TTC549 (cell line): ENCODE measurements at regions not wholly inside any gene's neighbourhood (a gene's known extent, or its start where the extent isn't known, plus 50 kb on each side); places are given as distances from the start of the nearest gene placed in this dataset.
"Not testable (repeated sequence)": the region's sequence is repeated elsewhere in the genome, so short reads cannot be mapped to it uniquely, and the experiment has no call there.

Source experiments
- FAIRE-seq: peaks from 2 replicates; lab custom pipeline; 2012; peaks lifted over from hg19 to GRCh38; lab: Jason Lieb, UNC

DNA sequence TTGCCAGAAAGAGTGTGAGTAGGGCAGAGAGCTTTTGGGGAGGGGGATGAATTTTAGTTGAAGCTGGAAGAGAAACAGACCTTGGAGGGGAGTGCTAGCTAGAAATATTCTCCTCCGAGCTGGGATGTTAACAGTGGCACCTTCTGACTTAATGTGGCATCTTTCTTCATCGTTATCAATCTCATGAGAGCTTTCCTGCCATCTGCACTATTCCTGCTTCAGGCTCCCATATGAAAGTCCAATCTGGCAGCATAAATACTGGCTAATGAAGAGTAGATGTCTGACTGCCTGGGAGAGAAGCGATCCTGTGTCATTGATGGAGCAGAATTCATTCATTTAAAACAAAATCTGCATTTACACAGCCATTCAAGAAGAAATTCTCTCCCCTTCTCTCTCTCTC is 284.5 kb downstream of the TMEM38B start:
- FAIRE-seq, result no peak

DNA sequence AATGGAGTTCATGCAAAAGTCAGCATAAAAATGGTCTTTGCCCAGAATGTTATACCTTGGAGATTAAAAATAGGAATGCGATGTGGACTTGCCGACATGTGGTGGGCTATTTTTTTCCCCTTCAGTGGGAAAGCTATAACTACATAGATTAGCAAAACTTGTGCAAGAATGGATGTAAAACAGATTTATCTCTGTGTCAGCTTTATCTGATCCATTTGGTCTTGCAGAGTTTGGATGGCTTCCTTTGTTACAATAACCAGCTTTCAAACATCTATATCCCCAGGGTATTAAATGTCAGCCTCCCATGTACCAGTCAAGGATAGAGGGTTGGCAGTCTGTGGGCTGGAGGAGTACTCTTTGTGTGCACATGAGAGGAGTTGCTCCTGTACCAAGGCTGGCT is 284.9 kb downstream of the TMEM38B start:
- no peak for FAIRE-seq

DNA sequence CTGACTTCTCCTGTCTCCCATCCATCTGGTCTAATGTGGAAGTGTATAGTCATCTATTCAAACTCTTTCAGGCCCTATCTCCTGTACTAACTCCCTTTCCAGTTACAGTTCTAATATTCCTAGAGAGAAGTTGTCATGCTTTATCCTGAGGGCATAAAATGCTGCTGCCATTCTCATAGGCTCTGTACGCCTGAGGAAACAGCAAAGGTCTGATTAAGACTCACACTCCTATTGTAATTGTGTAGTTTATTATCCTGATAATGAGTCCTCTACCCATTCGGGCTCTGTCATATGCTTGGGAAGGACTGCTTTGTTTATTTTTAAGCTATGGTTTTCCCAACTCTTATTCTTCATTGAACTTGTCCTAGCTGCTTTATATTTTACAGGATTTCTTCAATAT is 290.4 kb downstream of the TMEM38B start:
- FAIRE-seq, result no peak

DNA sequence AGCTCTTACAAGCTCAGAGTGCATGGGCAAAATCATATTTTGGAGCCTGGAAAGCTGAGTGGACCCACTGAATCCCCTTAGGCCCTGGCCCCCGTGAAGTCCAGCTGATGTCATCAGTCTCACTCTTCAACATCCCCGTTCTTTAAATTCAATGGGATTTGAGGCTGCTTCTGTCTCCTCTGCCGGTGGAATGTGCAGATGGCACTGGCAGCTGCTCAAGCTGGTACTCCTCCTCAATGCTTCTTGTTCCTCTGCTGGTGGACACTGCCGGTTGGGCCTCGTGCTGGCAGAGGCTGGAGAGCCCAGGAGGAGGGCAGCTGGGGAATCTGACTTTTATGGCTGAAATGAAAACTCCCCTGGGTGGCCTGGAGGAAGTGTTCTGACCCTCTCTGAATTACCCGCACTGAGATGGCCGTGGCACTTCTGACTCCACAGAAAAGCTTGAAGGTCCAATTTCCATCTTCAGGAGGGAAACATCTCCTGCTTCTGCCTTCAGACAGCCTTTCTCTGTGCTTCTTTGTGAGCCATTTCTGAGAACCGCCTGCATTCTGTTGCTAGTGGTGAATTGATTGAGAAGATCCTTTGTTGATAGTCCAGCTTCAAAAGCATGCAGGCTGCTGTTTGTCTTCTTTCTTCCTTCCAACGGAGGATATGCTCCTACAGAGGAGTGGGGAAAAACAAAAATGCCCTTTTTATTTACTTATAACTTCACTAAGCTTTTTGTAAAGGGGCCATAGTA is 298.9 kb downstream of the TMEM38B start:
- FAIRE-seq, result no peak

DNA sequence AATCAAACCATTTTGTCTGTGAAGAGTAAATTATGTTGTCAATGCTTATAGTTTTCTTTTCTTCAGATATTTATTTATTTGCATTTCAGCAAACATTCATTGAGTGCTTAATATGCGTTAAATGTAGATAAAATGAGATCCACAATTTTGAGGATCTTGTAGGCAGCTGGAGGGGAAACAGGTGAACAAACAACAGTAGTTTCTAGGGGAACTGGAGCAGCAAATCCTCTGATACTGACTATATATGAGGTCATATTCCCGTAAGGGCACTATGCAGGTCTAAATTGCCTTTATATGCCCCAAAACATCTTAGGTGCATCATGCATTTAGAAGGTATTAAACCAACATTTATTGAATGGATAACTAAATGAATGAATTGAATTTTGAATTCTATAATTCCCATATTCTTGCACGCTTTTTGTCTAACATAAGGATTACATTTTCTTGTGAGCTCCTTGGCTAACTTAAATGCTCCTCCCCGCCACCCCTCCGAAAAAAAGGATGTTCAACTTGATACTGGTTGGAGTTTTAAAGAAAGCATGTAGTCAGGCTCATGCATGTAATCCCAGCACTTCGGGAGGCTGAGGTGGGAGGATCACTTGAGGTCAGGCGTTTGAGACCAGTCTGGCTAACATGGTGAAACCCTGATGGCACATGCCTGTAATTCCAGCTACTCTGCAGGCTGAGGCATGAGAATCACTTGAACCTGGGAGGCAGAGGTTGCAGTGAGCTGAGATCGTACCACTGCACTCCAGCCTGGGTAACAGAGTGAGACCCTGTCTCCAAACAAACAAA is 299.8 kb downstream of the TMEM38B start:
- FAIRE-seq, result no peak

DNA sequence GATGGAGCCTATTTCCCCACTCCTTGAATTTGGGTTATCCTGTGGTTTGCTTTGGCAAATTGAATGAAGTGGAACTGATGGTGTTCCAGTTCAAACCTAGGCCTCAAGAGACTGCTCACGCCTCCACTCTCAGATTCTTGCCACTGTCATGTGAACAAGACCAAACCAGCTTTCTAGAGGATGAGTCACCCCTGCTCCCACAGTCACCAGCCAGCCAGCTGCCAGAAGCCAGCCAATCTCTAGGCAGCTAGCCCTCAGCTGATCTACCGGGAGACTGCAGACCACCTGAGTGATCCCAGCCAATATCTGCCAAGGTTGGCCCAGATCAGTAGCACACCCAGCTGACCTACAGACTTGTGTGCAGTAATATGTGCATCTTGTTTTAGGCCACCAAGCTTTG is 300.6 kb downstream of the TMEM38B start:
- no peak for FAIRE-seq

DNA sequence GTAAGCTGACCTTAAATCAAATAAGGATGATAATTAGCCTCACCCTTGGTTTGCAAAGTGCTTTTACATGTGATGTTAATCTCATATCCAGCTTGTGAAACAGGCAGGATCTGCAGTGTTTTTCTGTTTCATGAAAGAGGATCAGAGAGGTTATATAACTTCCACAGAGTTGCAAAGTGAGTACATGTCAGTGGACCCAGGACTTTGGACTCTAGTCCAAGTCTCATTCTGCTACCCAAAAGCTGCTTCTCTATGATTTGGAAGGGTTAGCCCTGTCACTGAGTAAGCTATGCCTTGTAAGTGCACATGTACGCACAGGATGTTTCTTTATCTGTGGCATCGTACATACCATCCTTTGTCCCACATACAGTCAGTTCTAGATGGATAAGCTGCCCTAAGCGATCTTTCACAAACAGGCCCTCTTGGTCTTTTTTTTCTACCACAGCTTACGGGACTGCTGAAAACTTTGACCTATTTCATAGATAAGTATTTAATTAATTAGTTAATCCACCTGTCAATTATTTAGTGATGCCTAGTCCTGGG is 322.9 kb downstream of the TMEM38B start:
- FAIRE-seq, result no peak

DNA sequence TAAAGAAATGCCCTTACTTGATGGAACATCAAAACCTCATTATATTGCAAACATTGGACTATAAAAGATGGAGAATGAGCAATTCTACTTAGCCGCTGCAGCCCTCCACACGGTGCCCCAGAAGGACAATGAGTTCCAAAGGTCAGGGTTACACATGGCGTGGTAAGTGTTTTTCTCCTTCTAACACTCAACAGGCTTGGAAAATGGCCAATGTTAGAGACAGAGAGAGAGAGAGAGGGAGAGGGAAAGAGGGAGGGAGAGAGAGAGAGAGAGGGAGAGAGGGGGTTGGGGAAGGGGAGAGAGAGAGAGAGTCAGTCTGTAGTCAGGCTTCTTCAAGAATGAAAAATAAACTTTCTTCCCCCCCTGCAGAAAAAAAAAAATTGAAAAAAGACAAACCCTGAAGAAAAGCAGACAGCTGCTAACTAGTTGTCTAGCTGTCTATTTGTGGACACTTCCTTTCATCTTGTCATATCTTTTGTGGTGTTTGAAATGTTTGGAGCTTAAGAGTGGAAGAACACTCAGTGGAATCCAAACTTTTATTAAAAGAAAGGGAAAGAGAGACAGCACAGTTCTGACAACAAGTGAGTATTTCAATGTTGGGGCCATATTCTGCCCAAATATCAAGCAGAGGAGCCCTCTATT is 324.8 kb downstream of the TMEM38B start:
- FAIRE-seq, result no peak

DNA sequence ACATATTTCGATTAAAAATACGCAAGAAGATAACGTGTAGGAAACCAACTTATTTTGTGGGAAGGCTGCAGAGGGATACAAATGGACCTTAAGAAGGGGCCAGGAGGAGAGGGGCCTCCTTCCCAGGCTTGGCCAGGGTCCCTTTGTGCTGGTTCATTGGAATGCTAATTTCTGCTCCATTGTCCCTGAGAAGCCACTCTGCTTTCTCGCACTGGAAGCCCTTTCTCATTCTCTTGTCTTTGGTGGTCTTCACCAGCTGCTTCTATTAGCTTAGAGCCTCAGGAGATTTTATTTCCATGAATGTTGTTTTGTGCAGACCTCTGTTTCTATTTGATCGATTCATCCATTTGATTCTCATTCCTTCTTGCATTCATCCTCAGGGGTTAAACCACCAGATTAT is 325.4 kb downstream of the TMEM38B start:
- no peak for FAIRE-seq

DNA sequence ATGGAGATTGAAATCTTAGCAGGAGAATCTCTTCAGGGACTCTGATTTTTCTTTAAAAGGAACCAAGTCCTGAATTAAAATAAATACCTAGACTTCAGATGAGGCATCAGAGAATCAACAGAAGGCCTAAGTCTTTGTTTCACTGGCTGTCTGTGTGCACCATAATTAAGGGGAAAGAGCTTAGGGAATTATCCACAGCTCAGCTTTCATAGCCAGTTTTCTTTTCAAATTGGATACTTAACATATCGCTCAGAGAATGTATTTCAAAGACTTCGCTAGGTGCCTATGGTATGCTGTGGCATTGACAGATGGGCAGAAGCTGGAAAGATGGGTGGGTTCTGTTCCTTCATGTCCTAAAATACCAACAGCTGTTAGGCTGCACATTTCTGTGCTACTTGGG is 325.8 kb downstream of the TMEM38B start:
- no peak for FAIRE-seq

DNA sequence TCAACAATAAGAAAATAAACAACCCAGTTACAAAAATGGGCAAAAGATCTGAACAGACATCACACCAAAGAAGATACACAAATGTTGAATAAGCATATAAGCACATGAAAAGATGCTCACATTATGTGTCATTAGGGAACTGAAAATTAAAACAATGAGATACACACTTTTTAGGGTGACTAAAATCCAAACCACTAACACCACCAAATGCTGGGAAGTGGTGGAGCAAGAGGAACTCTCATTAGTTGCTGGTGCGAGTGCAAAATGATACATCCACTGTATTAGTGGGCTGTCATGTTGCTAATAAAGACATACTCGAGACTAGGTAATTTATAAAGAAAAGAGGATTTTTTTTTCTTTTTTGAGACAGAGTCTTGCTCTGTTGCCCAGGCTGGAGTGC is 329.1 kb downstream of the TMEM38B start:
- FAIRE-seq, result no peak

DNA sequence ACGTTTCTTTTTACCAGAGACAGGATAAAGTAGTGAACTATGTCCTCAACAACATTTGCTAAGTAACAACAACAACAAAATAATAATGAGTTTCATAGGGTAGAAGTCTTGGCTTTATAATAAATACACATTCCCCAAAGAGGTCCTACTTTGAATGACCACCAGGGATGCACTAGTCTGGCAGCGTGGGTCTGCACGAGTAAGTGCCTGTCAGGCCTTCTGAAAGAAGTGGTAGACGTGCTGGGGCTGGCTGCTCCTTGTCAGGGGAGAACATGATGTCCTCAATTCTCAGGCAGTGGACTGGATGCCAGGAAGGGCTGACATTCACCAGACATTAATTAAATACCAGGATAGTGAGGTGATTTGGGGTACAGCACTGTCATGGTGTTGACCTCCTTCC is 331.1 kb downstream of the TMEM38B start:
- FAIRE-seq, result no peak

DNA sequence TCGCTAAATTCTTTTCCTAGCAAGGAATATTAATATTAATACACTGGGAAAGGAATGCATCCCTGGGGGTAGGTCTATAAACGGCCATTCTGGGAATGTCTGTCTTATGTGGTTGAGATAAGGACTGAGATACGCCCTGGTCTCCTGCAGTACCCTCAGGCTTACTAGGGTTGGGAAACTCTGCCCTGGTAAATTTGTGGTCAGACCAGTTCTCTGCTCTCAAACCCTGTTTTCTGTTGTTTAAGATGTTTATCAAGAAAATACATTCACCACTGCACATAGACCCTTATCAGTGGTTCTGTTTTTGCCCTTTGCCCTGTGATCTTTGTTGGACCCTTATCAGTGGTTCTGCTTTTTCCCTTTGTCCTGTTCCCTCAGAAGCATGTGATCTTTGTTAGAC is 335.8 kb downstream of the TMEM38B start:
- not testable (repeated sequence) for FAIRE-seq

DNA sequence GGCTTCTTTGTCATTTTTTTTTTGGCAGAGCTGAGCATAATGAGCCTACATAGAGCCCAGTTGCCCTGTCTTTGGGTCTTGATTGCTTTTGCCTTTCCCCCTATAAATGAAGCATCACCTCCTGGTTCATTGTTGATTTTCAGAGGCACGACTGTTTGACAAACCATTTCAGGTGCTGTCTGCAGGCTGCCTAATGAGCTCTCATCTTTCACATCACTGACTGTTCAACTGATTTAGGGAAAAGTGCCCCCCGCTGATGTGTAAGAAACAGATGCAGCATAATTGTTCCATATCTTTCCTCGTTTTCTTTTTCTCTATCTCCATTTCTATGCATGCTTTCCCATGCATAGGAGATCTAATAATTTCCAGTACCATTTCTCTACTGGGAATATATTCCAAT is 338.6 kb downstream of the TMEM38B start:
- FAIRE-seq, result no peak

DNA sequence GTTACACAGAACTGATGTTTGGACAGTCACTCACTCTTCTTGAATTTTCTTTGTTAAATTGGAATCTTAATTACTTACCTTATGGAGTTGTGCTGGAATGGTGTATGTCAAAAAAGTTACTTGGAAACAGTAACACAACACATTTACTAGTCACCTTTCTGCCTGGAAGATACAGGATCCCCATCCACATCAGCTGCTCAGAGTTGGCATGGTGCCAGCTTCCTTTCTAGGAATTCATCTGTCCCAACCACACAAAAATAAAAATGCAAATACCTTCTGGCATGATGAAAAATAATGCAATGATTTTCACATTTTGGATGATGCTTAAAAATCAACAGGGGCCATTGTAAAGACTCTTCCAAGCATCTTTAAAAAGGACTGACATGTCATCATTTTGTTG is 341.5 kb downstream of the TMEM38B start:
- FAIRE-seq, result no peak

DNA sequence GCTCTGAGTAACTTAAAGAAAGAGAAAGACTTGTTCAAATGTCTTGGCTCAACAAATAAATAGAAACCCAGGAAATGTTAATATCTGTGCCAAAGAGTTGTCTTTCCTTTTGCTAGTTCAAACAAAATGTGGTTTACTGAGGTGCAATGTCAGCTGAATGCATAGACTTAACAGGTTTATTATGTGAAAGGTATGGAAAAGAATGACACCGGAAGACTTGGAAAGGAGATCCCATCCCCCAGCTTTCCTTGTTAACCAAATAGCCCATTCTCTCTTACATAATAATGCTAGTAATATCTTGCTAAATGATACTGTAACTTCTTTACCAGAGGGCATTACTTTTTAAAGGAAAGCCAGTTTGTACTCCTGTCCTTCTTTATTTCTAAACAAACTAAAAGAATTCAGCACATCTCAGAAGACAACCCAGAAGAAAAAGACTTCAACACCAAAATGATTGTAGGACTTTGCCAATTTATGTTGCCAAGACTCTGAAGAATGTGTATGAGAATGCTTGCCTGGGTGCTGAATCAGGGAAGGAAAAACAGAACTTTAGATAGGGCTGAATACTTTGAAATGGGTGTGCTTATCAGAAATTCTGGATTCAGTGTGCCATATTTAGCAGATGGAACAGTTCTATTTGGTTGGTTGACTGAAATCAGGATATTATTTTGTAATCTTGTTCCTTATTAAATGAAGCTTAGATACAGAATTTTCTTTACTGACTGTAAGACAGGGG is 344.1 kb downstream of the TMEM38B start:
- no peak for FAIRE-seq

DNA sequence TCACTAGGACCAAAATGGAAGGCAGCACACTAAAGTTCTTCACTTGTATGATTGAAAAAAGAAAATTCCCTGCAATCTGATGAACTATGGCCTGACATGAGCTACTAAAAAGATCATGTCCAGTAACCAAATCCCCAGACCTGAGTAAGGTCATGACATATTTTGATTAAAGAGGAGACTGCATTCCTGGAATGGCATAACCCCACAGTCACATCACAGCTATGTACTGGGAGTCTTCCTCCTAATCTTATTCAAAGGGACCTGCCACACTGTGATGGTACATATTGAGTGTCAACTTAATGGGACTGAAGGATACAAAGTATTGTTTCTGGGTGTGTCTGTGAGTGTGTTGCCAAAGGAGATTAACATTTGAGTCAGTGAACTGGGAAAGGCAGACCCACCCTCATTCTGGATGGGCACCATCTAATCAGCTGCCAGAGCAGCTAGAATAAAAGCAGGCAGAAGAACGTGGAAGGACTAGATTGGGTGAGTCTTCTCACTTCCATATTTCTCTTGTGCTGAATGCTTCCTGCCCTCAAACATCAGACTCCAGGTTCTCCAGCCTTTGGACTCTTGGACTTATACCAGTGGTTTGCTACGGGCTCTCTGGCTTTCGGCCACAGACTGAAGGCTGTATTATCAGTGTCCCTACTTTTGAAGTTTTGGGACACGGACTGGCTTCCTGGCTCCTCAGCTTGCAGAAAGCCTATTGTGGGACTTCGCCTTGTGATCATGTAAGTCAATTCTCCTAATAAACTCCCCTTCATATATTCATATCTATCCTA is 345.0 kb downstream of the TMEM38B start:
- no peak for FAIRE-seq

DNA sequence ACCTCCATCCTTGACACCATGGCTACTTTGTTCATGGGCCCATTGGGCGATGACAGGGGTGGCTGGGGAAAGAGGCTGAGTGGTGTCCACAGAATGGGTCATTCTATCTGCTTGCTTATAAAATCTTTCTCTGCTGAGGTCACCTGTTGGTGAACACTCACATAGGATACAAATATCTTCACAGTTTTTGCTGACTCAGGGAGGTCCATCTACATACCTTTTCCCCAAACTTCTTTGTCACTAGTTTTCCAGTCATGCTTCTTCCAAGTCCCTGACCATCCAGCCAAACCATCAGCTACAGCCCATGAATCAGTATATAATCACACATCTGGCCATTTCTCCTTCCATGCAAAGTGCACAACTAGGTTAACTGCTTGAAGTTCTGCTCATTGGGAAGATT is 347.6 kb downstream of the TMEM38B start:
- FAIRE-seq, result not testable (repeated sequence)

DNA sequence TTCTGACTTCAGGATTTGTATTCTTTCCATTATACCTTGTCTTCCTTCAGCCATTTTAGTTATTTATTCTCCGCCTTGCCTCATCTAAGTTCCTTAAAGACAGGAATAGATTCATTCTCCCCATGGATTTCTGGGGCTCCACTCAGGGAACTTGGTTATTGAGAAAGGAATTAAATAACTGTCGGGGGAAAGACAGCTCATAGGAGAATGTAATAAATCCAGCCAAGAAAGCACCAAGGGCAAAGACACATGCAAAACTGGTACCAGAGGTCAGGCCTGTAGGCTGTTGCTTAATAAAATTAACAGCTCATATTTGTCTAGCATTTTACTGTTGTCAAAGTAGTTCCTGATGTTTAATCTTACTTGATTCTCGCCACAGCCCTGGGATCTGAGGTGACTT is 357.2 kb downstream of the TMEM38B start:
- no peak for FAIRE-seq

DNA sequence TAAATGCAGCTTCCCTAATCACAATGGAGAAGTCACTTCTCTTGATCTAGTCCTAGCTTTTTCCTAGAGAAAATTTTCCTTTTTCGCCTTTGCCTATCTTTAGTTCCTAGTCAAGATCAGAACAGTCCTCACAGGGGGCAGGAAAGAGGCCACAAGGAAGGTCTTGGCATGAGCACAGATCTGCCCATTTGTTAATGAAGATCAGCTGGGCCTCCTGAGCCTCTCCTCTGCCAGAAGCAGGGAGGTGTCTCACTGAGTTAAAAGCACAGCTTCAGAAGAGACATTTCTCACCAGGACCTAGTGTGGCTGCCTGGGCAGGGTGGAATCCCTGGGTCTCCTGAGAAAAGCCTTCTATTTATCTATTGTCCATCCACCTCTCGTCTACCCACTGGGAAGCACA is 357.8 kb downstream of the TMEM38B start:
- no peak for FAIRE-seq

DNA sequence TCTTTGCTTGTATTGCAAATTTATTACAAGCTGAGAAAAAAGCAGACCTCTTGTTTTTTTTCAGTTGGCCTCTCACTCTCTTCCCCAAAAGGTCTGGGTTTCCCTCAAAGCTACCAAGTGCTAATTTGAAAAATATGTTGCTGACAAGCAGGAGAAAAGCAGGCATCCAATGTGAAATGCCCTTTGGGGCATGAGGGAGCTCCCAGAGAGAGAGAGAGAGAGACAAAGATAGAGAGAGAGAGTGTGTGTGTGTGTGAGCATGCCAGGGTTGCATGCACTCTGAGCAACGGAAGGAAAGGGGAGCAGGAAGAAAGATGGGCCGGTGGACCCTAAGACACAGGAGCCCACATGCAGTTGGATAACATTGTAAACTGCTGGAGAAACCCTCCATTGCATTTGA is 358.4 kb downstream of the TMEM38B start:
- no peak for FAIRE-seq

DNA sequence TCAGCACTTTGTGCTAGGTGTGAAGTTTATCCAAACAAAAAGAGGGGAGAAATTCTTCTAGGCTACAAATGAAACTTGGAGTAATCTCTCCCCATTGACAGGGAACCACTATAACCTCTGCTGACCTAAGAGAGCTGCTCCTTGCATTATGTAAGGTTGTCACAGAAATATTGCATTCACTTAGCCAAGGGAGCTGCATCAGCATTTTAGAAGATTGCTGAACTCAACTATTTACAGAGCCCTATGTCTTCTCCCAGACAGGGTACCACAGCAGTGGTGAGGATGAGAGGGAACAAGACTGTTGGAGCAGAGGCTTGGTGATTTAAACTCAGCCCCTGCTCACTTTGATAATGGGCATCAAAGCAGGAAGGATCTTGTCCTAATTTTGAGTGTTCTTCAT is 362.0 kb downstream of the TMEM38B start:
- FAIRE-seq, result no peak
